SK-N-MC (cell line): ENCODE measurements at regions not wholly inside any gene's neighbourhood (a gene's known extent, or its start where the extent isn't known, plus 50 kb on each side); places are given as distances from the start of the nearest gene placed in this dataset.

ENCODE experiments used
- EZH2 ChIP-seq: fragments of 200-600 bp; sonication (generic); IDR thresholded peaks from one replicate; pipeline ENCODE4 v1.6.1; 2017; ENCODE audit warnings: antibody characterized with exemption
- POLR2AphosphoS5 ChIP-seq: IDR thresholded peaks from 2 replicates; pipeline ENCODE4 v1.6.1; 2012; ENCODE audit warnings: mild to moderate bottlenecking, low read depth, low read length, borderline replicate concordance

DNA sequence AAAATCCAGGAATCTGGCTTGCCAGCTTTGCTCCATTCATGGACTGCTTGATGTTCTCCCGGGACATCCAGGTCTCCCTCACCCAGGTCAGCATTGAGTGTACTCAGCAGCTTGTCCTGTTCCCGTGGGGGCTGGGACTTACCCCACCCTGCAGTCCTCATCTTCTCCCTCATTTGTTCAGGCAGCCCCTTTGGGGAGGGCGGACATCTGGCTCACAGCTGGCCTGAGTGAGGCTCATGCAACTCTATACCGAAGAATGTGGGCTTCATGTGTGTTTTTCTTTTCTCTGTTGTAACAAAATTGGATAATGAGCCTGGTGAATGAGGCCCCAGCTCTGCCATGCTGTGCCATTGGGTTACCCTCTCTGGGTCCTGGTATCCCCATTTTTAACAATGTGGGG is 227.7 kb upstream of the TENM4 start:
- TF ChIP-seq EZH2 (no peak), POLR2AphosphoS5 (no peak)
